ENCODE measurements at regions not wholly inside any gene's neighbourhood (a gene's known extent, or its start where the extent isn't known, plus 50 kb on each side); places are given as distances from the start of the nearest gene placed in this dataset.

DNA sequence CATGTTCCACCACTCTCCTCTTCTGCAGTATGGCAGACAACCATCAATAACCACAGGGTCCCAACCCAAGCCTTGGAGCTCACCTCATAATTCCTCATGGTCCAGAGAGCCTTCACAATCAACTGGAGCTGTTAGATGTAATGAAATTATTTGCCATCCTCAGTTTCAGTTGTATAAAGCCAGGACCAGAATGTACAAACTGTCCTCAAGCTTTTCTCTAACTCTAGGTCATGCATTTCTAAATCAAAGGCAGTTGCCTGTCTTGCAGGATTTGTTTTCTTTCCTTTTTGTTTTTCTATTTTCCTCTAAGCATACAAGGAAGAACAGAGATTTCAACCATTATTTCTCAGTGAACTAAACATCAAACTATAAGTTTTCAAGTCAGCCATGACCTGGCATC is 182.5 kb upstream of the SERP2 start:
- no peaks in the 10 kb centered on the region for H3K9me3 ChIP-seq
- H3K4me1 ChIP-seq, result peaks cover 0 to 12% (median 2%) of the 10 kb centered on the region in 4 donors
- H3K4me3 ChIP-seq, result peak overlapping the region in 1 of 4 donors; percentile 15
- peak overlapping the region in 3 of 4 donors; percentile 2 to 72 (median 26) for H3K27ac ChIP-seq
- H3K27me3 ChIP-seq, result no peaks in the 10 kb centered on the region
- H3K36me3 ChIP-seq, result no peaks in the 10 kb centered on the region
- TF ChIP-seq EP300 (IDR thresholded peaks at IDR 0.05) (no peak), POLR2A (IDR thresholded peaks at IDR 0.05) (no peak)
- TF ChIP-seq, protein P1, sequence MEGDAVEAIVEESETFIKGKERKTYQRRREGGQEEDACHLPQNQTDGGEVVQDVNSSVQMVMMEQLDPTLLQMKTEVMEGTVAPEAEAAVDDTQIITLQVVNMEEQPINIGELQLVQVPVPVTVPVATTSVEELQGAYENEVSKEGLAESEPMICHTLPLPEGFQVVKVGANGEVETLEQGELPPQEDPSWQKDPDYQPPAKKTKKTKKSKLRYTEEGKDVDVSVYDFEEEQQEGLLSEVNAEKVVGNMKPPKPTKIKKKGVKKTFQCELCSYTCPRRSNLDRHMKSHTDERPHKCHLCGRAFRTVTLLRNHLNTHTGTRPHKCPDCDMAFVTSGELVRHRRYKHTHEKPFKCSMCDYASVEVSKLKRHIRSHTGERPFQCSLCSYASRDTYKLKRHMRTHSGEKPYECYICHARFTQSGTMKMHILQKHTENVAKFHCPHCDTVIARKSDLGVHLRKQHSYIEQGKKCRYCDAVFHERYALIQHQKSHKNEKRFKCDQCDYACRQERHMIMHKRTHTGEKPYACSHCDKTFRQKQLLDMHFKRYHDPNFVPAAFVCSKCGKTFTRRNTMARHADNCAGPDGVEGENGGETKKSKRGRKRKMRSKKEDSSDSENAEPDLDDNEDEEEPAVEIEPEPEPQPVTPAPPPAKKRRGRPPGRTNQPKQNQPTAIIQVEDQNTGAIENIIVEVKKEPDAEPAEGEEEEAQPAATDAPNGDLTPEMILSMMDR (IDR thresholded peaks at IDR 0.05), result no peak
- DNase-seq (ENCODE audit: low spot score in 2 of 2), result no peak

DNA sequence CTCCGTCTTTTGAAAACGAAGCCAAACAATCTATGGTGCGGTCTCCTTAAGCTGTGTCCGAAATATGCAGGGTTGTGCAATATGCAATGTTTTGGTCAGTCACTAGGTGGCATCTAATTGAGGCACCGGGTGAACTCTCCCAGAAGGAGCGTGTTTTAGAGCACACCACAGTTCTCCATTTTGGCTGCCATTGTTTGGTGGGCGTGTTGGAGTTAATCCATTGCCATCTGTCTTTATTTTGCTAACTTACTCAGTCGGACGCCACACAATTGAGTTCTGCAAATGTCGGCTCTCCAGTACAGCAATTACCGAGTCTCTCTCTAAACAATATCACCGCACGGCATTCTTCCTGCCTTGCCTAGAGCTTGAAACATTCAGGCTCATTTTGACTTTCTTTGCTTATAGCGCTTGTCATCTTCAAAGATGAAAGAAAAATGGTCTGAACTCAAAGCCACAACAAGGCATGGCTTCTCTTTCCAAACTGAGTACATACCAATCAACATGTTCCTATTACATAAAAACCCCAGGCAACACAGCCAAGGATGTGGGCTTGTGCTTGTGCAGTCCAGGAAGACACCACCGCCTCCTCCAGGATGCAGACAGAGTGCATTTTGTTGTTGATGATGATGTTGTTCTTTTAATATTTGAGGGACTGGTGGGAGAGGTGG is 182.0 kb upstream of the SERP2 start:
- peak in 1 of 2 donors; percentile 77 for DNase-seq (ENCODE audit: low spot score in 2 of 2)
- TF ChIP-seq, protein P1 (IDR thresholded peaks at IDR 0.05), result peak; percentile 49 to 88 (median 63)
- TF ChIP-seq POLR2A (IDR thresholded peaks at IDR 0.05) (no peak), EP300 (IDR thresholded peaks at IDR 0.05) (peak in 1 of 2 donors; percentile 82)
- Histone ChIP-seq H3K4me1 (peaks cover 0 to 12% (median 2%) of the 10 kb centered on the region in 4 donors), H3K27ac (peak overlapping the region in 3 of 4 donors; percentile 2 to 72 (median 26)), H3K9me3 (no peaks in the 10 kb centered on the region), H3K36me3 (no peaks in the 10 kb centered on the region), H3K4me3 (peak overlapping the region in 1 of 4 donors; percentile 15), H3K27me3 (no peaks in the 10 kb centered on the region)
- 57 to 60% methylated on average over 15 of the region's 15 CpGs for WGBS, 2 donors

DNA sequence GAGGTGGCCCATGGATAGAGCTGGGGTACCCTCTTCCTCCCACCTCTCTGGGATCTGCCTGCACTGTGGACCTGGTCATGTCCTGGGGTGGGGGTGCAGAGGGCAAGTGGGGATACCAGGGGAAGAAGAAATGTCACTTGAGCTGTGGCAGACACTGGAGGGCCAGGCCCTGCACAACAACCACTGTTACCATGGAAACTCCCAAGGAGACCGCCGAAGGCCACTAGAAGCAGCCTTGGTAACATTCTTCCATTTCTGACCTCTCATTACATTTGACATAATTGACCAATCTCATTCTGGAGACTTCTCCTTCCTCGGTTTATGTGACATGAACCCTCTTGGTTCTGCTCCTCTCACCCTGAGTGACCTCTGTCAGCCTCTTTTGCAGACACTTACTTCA is 179.9 kb upstream of the SERP2 start:
- no peak overlapping the region for H3K4me3 ChIP-seq
- TF ChIP-seq POLR2A (IDR thresholded peaks at IDR 0.05) (no peak), EP300 (IDR thresholded peaks at IDR 0.05) (no peak)
- TF ChIP-seq, protein P1 (IDR thresholded peaks at IDR 0.05), result no peak
- no peaks in the 10 kb centered on the region for H3K36me3 ChIP-seq
- no peaks in the 10 kb centered on the region for H3K9me3 ChIP-seq
- H3K27ac ChIP-seq, result no peak overlapping the region
- 51 to 61% methylated on average over 3 of the region's 3 CpGs for WGBS, 2 donors
- no peak for DNase-seq (ENCODE audit: low spot score in 2 of 2)
- peaks cover 0 to 12% (median 2%) of the 10 kb centered on the region in 4 donors for H3K4me1 ChIP-seq
- no peaks in the 10 kb centered on the region for H3K27me3 ChIP-seq

- no peak for DNase-seq (ENCODE audit: low spot score in 2 of 2)
- peaks cover 0 to 11% (median 2%) of the 10 kb centered on the region in 4 donors for H3K4me1 ChIP-seq
- WGBS, 2 donors, result 86% methylated on average over 3 of the region's 3 CpGs
- no peaks in the 10 kb centered on the region for H3K36me3 ChIP-seq
- no peak overlapping the region for H3K4me3 ChIP-seq
- H3K27me3 ChIP-seq, result no peaks in the 10 kb centered on the region
- H3K9me3 ChIP-seq, result no peaks in the 10 kb centered on the region
- no peak for TF ChIP-seq EP300 (IDR thresholded peaks at IDR 0.05)
- TF ChIP-seq, protein P1 (IDR thresholded peaks at IDR 0.05), result no peak
- no peak for TF ChIP-seq POLR2A (IDR thresholded peaks at IDR 0.05)
- H3K27ac ChIP-seq, result no peak overlapping the region
Observed at GRCh38 chr13:44195245-44195644, 178.4 kb upstream of the SERP2 start.

GRCh38 chr13:44196196-44196751 is 177.3 kb upstream of the SERP2 start:
- TF ChIP-seq POLR2A (IDR thresholded peaks at IDR 0.05) (no peak), EP300 (IDR thresholded peaks at IDR 0.05) (no peak)
- TF ChIP-seq, protein P1 (IDR thresholded peaks at IDR 0.05), result no peak
- no peak overlapping the region for H3K4me3 ChIP-seq
- no peaks in the 10 kb centered on the region for H3K9me3 ChIP-seq
- H3K4me1 ChIP-seq, result peaks cover 0 to under 1% (median 0%) of the 10 kb centered on the region in 4 donors
- no peaks in the 10 kb centered on the region for H3K27me3 ChIP-seq
- 84 to 87% methylated on average over 1 of the region's 1 CpG for WGBS, 2 donors
- H3K36me3 ChIP-seq, result no peaks in the 10 kb centered on the region
- no peak for DNase-seq (ENCODE audit: low spot score in 2 of 2)
- H3K27ac ChIP-seq, result no peak overlapping the region

Measured in tibial nerve (tissue), 4 donors.